HG02885 (cell line): ENCODE measurements at regions not wholly inside any gene's neighbourhood (a gene's known extent, or its start where the extent isn't known, plus 50 kb on each side); places are given as distances from the start of the nearest gene placed in this dataset.

Experiments
- ATAC-seq: cut with Tn5 transposase; IDR thresholded peaks from one replicate; pipeline ENCODE4 v1.9.1; 2021; ENCODE audit warnings: mild to moderate bottlenecking; ENCODE audit not compliant: unreplicated experiment, poor library complexity

GRCh38 chr5:71862087-71862486 lies 143.0 kb downstream of the CARTPT start:
- ATAC-seq = no peak

GRCh38 chr5:71862507-71863060 lies 143.5 kb downstream of the CARTPT start:
- no peak for ATAC-seq

- ATAC-seq = no peak
Observed at GRCh38 chr5:71864730-71865601, 145.9 kb downstream of the CARTPT start.

- ATAC-seq = no peak
Observed at GRCh38 chr5:71865665-71866320, 146.7 kb downstream of the CARTPT start.

GRCh38 chr5:71872311-71872864 lies 153.3 kb downstream of the CARTPT start:
- no peak for ATAC-seq

- ATAC-seq = no peak
Observed at GRCh38 chr5:71873191-71873591, 154.1 kb downstream of the CARTPT start.

- ATAC-seq = no peak
Observed at GRCh38 chr5:71874521-71874920, 155.4 kb downstream of the CARTPT start.

GRCh38 chr5:71877511-71877910 lies 158.4 kb downstream of the CARTPT start:
- no peak for ATAC-seq

GRCh38 chr5:71880536-71880935 lies 161.5 kb downstream of the CARTPT start:
- ATAC-seq = no peak

- no peak for ATAC-seq
Observed at GRCh38 chr5:71882826-71883741, 164.0 kb downstream of the CARTPT start.

- ATAC-seq = no peak
Observed at GRCh38 chr5:71883742-71884103, 164.6 kb downstream of the CARTPT start.

GRCh38 chr5:71884926-71885325 lies 165.9 kb downstream of the CARTPT start:
- ATAC-seq = no peak

- no peak for ATAC-seq
Observed at GRCh38 chr5:71886406-71886805, 167.3 kb downstream of the CARTPT start.

- ATAC-seq = peak; percentile 99
Observed at GRCh38 chr5:71887680-71888079, 168.6 kb downstream of the CARTPT start.

- ATAC-seq = no peak
Observed at GRCh38 chr5:71891406-71891805, 172.3 kb downstream of the CARTPT start.

- no peak for ATAC-seq
Observed at GRCh38 chr5:71891856-71892255, 172.8 kb downstream of the CARTPT start.

- ATAC-seq = no peak
Observed at GRCh38 chr5:71892641-71893365, 173.7 kb downstream of the CARTPT start.

GRCh38 chr5:71893451-71893850 lies 174.4 kb downstream of the CARTPT start:
- no peak for ATAC-seq

- ATAC-seq = no peak
Observed at GRCh38 chr5:71894091-71894490, 175.0 kb downstream of the CARTPT start.
